ENCODE measurements at regions not wholly inside any gene's neighbourhood (a gene's known extent, or its start where the extent isn't known, plus 50 kb on each side); places are given as distances from the start of the nearest gene placed in this dataset.

DNA sequence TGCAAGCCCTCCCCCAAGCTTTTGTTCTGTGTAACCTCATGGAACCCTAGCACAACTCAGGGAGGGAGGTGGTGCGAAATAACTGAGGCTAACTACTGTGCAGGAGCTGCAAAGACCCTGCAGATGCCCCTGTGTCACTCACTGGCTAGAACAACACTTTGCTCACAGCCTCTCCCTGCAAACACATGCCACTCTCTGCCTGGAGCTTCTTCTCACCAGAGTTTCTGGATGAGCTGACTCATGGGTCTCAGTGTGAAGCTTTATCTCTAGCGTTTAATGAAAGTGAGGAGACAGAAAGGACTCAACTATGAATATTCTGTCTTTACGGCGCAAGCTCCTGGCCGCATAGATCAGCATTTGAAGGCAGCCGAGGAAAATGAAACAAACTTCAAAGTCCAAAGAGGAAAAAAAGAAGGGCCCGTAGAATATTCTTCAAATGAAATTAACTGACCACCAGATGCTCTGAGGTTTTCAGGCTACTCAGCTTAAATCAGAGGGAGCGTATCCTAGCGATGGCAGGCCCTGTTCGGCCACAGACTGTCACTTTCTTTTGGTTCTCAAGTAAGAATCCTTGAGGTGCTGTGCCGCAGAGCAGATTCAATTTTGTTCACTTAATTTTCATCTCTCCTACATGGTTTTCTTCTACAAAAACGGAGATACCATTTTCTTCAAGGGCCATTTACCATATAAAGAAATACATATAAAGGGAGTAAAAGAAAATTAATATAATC is 77.7 kb upstream of the TAS2R1 start:
- ATAC-seq (ENCODE audit: insufficient read depth, low FRiP score) (no peak), DNase-seq (no peak)
- H3K27me3 ChIP-seq (ENCODE audit: control insufficient read depth in 3 of 3, insufficient read depth in 3 of 3, low read length in 2 of 3): no peaks in the 10 kb centered on the region
- 84 to 85% methylated on average over 12 of the region's 12 CpGs for WGBS, 2 donors
- TF ChIP-seq, protein P1, sequence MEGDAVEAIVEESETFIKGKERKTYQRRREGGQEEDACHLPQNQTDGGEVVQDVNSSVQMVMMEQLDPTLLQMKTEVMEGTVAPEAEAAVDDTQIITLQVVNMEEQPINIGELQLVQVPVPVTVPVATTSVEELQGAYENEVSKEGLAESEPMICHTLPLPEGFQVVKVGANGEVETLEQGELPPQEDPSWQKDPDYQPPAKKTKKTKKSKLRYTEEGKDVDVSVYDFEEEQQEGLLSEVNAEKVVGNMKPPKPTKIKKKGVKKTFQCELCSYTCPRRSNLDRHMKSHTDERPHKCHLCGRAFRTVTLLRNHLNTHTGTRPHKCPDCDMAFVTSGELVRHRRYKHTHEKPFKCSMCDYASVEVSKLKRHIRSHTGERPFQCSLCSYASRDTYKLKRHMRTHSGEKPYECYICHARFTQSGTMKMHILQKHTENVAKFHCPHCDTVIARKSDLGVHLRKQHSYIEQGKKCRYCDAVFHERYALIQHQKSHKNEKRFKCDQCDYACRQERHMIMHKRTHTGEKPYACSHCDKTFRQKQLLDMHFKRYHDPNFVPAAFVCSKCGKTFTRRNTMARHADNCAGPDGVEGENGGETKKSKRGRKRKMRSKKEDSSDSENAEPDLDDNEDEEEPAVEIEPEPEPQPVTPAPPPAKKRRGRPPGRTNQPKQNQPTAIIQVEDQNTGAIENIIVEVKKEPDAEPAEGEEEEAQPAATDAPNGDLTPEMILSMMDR (IDR thresholded peaks at IDR 0.05; ENCODE audit: control extremely low read depth, extremely low read depth): no peak
- H3K36me3 ChIP-seq (ENCODE audit: control insufficient read depth in 4 of 4, insufficient read depth in 4 of 4, low read length in 4 of 4): no peaks in the 10 kb centered on the region
- peaks cover 0 to 7% (median 6%) of the 10 kb centered on the region in 5 donors for H3K4me1 ChIP-seq (ENCODE audit: control insufficient read depth in 5 of 5, insufficient read depth in 5 of 5, low read length in 5 of 5)
- H3K27ac ChIP-seq (ENCODE audit: low read depth in 1 of 2, low read length in 1 of 2): no peak overlapping the region
- H3K4me3 ChIP-seq: no peak overlapping the region
- no peak overlapping the region for H3K9ac ChIP-seq (ENCODE audit: insufficient read depth in 1 of 2, low read length in 2 of 2)
- no peaks in the 10 kb centered on the region for H3K9me3 ChIP-seq (ENCODE audit: control insufficient read depth in 4 of 4, insufficient read depth in 3 of 4, low read length in 3 of 4)

DNA sequence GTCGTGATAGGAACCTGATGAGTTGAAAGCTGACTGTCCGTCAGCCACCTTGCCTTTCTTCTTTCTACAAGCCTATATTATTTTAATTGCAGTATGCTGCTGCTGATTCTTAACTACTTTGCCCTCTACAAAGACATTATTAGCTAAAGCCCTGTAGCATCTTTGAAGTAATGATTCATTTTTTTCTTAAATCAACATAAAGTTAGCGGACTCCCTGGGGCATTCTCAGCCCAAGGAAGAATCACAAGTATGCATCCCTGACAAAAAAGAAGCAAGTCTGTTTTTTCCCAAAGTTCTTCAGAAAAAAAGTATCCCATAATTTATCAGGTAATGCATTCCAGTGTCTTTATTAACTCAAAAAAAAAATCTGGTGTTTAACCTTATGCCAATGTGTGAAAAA is 69.5 kb upstream of the TAS2R1 start:
- TF ChIP-seq, protein P1 (IDR thresholded peaks at IDR 0.05; ENCODE audit: control extremely low read depth, extremely low read depth): no peak
- DNase-seq (no peak), ATAC-seq (ENCODE audit: insufficient read depth, low FRiP score) (no peak)
- Histone ChIP-seq H3K27me3 (ENCODE audit: control insufficient read depth in 3 of 3, insufficient read depth in 3 of 3, low read length in 2 of 3) (no peaks in the 10 kb centered on the region), H3K9ac (ENCODE audit: insufficient read depth in 1 of 2, low read length in 2 of 2) (no peak overlapping the region), H3K9me3 (ENCODE audit: control insufficient read depth in 4 of 4, insufficient read depth in 3 of 4, low read length in 3 of 4) (no peaks in the 10 kb centered on the region), H3K4me1 (ENCODE audit: control insufficient read depth in 5 of 5, insufficient read depth in 5 of 5, low read length in 5 of 5) (no peaks in the 10 kb centered on the region), H3K27ac (ENCODE audit: low read depth in 1 of 2, low read length in 1 of 2) (no peak overlapping the region), H3K36me3 (ENCODE audit: control insufficient read depth in 4 of 4, insufficient read depth in 4 of 4, low read length in 4 of 4) (no peaks in the 10 kb centered on the region), H3K4me3 (no peak overlapping the region)
- WGBS, 2 donors: 64 to 79% methylated on average over 3 of the region's 3 CpGs

DNA sequence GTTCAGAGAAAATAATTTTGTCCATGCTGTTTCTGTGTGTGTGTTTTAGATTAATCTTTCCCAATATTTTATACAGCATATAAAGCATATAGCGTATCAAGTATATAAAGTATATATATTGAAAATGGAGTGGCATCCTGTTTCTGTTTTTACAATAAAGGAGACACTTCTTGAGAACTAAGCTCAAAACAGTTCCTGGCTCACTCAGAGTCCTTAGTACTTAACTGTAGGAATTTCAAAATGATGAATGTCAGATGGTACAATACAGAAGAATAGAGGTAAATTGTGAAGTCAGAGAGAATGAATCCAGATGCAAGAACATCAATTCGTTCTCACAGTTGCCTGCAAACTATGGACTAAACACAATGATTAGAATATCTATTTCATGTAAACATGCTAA is 68.7 kb upstream of the TAS2R1 start:
- no peak overlapping the region for H3K4me3 ChIP-seq
- H3K9me3 ChIP-seq (ENCODE audit: control insufficient read depth in 4 of 4, insufficient read depth in 3 of 4, low read length in 3 of 4): no peaks in the 10 kb centered on the region
- WGBS, 2 donors: 84 to 85% methylated on average over 2 of the region's 2 CpGs
- H3K9ac ChIP-seq (ENCODE audit: insufficient read depth in 1 of 2, low read length in 2 of 2): no peak overlapping the region
- no peak overlapping the region for H3K27ac ChIP-seq (ENCODE audit: low read depth in 1 of 2, low read length in 1 of 2)
- DNase-seq (no peak), ATAC-seq (ENCODE audit: insufficient read depth, low FRiP score) (no peak)
- H3K27me3 ChIP-seq (ENCODE audit: control insufficient read depth in 3 of 3, insufficient read depth in 3 of 3, low read length in 2 of 3): no peaks in the 10 kb centered on the region
- no peaks in the 10 kb centered on the region for H3K36me3 ChIP-seq (ENCODE audit: control insufficient read depth in 4 of 4, insufficient read depth in 4 of 4, low read length in 4 of 4)
- no peaks in the 10 kb centered on the region for H3K4me1 ChIP-seq (ENCODE audit: control insufficient read depth in 5 of 5, insufficient read depth in 5 of 5, low read length in 5 of 5)
- TF ChIP-seq, protein P1 (IDR thresholded peaks at IDR 0.05; ENCODE audit: control extremely low read depth, extremely low read depth): no peak
